ENCODE measurements at regions not wholly inside any gene's neighbourhood (a gene's known extent, or its start where the extent isn't known, plus 50 kb on each side); places are given as distances from the start of the nearest gene placed in this dataset.

DNA sequence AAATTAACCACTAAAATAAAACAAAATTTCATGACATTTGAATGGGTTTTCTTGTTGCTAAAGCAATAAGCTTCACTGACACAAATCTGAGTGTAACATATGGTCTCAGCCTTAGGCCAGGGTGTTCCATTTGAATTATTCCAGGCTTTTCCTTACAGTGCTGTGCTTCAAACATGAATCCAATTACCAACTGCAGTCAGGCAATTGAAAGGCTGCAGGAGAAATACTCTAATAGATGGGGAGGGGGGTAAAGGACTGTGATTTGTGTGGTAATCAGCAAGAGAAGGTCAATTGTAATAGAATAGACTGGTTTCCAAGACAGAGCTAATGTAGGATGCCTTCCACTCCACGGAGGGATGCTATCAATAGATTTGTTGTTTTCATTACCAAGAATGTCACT, 466.7 kb downstream of the C3orf38 start:
- no peaks in the 10 kb centered on the region for H3K27me3 ChIP-seq (replicated peaks in 1 of 2; ENCODE audit: control insufficient read depth in 2 of 2, insufficient read depth in 2 of 2, low read length in 1 of 2)
- no peak overlapping the region for H3K9ac ChIP-seq (ENCODE audit: control insufficient read depth, insufficient read depth, low read length)
- H3K9me3 ChIP-seq (replicated peaks; ENCODE audit: control insufficient read depth, insufficient read depth, low read length), result no peaks in the 10 kb centered on the region
- POLR2A ChIA-PET, result no interaction called here
- no peak for FAIRE-seq
- in situ Hi-C loops (cut with MboI) (no loop called here), intact Hi-C loops (cut with micrococcal nuclease; ENCODE audit: unreplicated experiment) (no loop called here)
- SMC1A ChIA-PET (ENCODE audit: uncharacterized antibody, unreplicated experiment), result no interaction called here
- no TSS peak for BruUV-seq (replicated peaks)
- no peaks in the 10 kb centered on the region for H3K4me1 ChIP-seq (ENCODE audit: control insufficient read depth, insufficient read depth, low read length)
- no peak overlapping the region for H3K4me3 ChIP-seq
- 0% methylated on average over 1 of the region's 1 CpG for WGBS (ENCODE audit: insufficient coverage, insufficient replicate concordance, low lambda C conversion rate, missing lambda C conversion rate)
- no peak overlapping the region for H3K27ac ChIP-seq (ENCODE audit: control insufficient read depth, insufficient read depth)
- no peaks in the 10 kb centered on the region for H3K36me3 ChIP-seq (ENCODE audit: control insufficient read depth in 2 of 2, insufficient read depth in 2 of 2, low read length in 1 of 2)
- no peak overlapping the region for H2AFZ ChIP-seq (ENCODE audit: control insufficient read depth, low read depth, low read length)
- CTCF ChIA-PET, result no interaction called here
- no peaks in the 10 kb centered on the region for H3K79me2 ChIP-seq (ENCODE audit: control insufficient read depth, insufficient read depth, low read length)
- RAD21 ChIA-PET (ENCODE audit: unreplicated experiment), result no interaction called here
- no peaks in the 10 kb centered on the region for H4K20me1 ChIP-seq (ENCODE audit: control insufficient read depth, insufficient read depth)
- no peak for DNase-seq (ENCODE audit: low read depth, low spot score)
- H3K4me2 ChIP-seq (ENCODE audit: control insufficient read depth, insufficient read depth), result no peak overlapping the region
- no peak for ATAC-seq
- TF ChIP-seq, protein P1, sequence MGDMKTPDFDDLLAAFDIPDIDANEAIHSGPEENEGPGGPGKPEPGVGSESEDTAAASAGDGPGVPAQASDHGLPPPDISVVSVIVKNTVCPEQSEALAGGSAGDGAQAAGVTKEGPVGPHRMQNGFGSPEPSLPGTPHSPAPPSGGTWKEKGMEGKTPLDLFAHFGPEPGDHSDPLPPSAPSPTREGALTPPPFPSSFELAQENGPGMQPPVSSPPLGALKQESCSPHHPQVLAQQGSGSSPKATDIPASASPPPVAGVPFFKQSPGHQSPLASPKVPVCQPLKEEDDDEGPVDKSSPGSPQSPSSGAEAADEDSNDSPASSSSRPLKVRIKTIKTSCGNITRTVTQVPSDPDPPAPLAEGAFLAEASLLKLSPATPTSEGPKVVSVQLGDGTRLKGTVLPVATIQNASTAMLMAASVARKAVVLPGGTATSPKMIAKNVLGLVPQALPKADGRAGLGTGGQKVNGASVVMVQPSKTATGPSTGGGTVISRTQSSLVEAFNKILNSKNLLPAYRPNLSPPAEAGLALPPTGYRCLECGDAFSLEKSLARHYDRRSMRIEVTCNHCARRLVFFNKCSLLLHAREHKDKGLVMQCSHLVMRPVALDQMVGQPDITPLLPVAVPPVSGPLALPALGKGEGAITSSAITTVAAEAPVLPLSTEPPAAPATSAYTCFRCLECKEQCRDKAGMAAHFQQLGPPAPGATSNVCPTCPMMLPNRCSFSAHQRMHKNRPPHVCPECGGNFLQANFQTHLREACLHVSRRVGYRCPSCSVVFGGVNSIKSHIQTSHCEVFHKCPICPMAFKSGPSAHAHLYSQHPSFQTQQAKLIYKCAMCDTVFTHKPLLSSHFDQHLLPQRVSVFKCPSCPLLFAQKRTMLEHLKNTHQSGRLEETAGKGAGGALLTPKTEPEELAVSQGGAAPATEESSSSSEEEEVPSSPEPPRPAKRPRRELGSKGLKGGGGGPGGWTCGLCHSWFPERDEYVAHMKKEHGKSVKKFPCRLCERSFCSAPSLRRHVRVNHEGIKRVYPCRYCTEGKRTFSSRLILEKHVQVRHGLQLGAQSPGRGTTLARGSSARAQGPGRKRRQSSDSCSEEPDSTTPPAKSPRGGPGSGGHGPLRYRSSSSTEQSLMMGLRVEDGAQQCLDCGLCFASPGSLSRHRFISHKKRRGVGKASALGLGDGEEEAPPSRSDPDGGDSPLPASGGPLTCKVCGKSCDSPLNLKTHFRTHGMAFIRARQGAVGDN (IDR thresholded peaks at IDR 0.05), result no peak
- TF ChIP-seq CEBPZ (IDR thresholded peaks at IDR 0.05; ENCODE audit: low read depth, low read length) (no peak), CREB1 (IDR thresholded peaks at IDR 0.05; ENCODE audit: low read depth) (no peak), CBFB (IDR thresholded peaks at IDR 0.05; ENCODE audit: low read depth) (no peak), BCLAF1 (IDR thresholded peaks at IDR 0.05) (no peak), E4F1 (IDR thresholded peaks at IDR 0.05; ENCODE audit: borderline replicate concordance, partially characterized antibody) (no peak), NFYA (IDR thresholded peaks at IDR 0.05; ENCODE audit: borderline replicate concordance, low read depth, low read length) (no peak)
- TF ChIP-seq, protein P2, sequence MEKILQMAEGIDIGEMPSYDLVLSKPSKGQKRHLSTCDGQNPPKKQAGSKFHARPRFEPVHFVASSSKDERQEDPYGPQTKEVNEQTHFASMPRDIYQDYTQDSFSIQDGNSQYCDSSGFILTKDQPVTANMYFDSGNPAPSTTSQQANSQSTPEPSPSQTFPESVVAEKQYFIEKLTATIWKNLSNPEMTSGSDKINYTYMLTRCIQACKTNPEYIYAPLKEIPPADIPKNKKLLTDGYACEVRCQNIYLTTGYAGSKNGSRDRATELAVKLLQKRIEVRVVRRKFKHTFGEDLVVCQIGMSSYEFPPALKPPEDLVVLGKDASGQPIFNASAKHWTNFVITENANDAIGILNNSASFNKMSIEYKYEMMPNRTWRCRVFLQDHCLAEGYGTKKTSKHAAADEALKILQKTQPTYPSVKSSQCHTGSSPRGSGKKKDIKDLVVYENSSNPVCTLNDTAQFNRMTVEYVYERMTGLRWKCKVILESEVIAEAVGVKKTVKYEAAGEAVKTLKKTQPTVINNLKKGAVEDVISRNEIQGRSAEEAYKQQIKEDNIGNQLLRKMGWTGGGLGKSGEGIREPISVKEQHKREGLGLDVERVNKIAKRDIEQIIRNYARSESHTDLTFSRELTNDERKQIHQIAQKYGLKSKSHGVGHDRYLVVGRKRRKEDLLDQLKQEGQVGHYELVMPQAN (conservative IDR thresholded peaks at IDR 0.05), result no peak

Measured in GM12878 (cell line).